Right cardiac atrium (tissue), 5 donors: ENCODE measurements at regions not wholly inside any gene's neighbourhood (a gene's known extent, or its start where the extent isn't known, plus 50 kb on each side); places are given as distances from the start of the nearest gene placed in this dataset.

Experiments used
- ATAC-seq, 2 donors: fragments of 200-7000 bp; cut with Tn5 transposase; one replicate each; pipeline versions ENCODE4 v1.8.0 to v1.9.1; 2020; ENCODE audit warnings: moderate library complexity in 2 of 2, mild to moderate bottlenecking in 1 of 2
- DNase-seq, 3 donors: peaks; one replicate each; pipeline ENCODE4 v3.0.0-alpha.2; 2020
- H3K27ac ChIP-seq: one replicate; pipeline ENCODE4 v1.5.1; 2013; ENCODE audit warnings: mild to moderate bottlenecking, low read length, control low read depth, moderate library complexity
- H3K27me3 ChIP-seq: one replicate; pipeline ENCODE4 v1.6.1; 2013; ENCODE audit not compliant: control insufficient read depth, insufficient read depth
- H3K4me1 ChIP-seq: one replicate; pipeline ENCODE4 v1.6.1; 2013; ENCODE audit warnings: low read length; ENCODE audit not compliant: control insufficient read depth, insufficient read depth
- H3K4me3 ChIP-seq: one replicate; pipeline ENCODE4 v1.5.1; 2013; ENCODE audit warnings: low read length, control low read depth
- H3K9me3 ChIP-seq: one replicate; pipeline ENCODE4 v1.6.1; 2013; ENCODE audit warnings: low read length; ENCODE audit not compliant: control insufficient read depth
- WGBS: extraction: QIAGEN DNeasy Blood & Tissue Kit; methylation state at CpG from one replicate; pipeline ENCODE4 v1.1.7; 2013; 5-methylcytosine and 5-hydroxymethylcytosine counted together
- intact Hi-C, 4 donors: fragments of 100-400 bp; cut with DNase I; formaldehyde crosslinking; loops; one replicate each; pipeline versions ENCODE4 v1.11.0 to v1.14.0; 2022 to 2023
- donor health status: healthy with polysubstance abuse.
- donor health status: DM: no; HTN: yes; CAD: no.
- donor health status: DM: no; HTN: no; CAD: no.
- donor health status: DM: no; HTN: yes; CAD: no; lungs with severe emphysema.
- donor health status: DM: yes; HTN: yes; CAD: no.

DNA sequence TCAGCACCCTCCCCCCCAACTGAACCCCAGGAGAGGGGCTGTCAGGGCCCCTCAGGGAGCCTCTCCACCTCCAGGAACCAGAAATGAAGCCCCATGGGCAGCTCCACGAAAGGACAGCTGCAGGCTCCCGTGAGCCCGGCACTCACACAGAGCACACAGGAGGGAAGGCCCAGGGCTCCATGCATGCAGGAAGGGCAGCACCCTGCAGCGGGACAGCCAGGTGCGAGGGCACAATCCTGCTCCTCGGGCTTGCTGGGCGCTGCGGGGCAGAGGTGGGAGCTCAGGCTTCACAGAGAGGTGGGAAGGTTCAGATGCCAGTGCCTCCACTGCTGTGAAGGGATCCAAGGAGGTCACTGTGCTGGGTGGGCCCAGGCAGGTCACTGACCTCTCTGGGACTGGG, 90.0 kb downstream of the HMX1 start:
- intact Hi-C loops, result no loop called here
- Histone ChIP-seq H3K27ac (no peak overlapping the region), H3K4me3 (no peak overlapping the region), H3K9me3 (no peaks in the 10 kb centered on the region), H3K4me1 (no peaks in the 10 kb centered on the region), H3K27me3 (no peaks in the 10 kb centered on the region)
- WGBS, result 86% methylated on average over 8 of the region's 8 CpGs
- no peak for ATAC-seq
- DNase-seq, result no peak

DNA sequence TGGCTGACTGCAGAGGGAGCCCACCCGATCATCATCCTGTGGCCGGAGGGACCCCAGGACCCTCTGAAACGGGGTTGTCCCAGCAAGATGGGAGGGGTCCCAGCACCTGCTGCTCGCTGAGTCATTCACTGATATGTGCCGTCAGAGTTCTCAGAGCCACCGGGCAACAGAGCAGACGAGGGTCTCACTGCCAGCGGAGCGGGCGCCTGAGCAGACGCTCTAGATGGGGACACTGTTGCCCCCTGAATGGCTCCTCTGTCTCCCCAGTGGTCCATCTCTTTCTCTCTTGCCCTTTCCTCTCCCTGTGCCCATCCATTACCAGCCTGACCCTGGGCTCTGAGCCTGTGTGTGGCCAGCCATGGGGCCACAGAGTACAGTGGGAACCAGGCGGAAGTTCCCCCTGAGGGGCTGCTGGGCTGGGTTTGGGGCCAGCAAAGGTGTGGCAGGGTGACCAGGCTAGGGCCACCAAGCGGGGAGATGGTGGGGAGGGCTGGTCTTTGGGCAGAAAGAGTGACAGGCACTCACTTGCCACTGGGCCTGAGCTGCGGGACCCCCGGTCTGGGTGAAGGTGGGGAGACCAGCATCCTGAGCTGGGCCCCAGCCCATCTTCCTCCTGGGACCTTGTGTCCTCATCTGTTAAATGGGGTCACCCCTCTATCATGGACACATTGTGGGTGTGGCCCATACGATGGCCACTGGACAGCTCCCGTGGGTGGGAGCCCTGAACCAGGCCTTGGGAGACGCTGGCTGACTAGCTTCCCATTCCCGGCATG, 90.9 kb downstream of the HMX1 start:
- no peaks in the 10 kb centered on the region for H3K27me3 ChIP-seq
- DNase-seq (peak in 1 of 3 donors; percentile 42), ATAC-seq (no peak)
- 71% methylated on average over 19 of the region's 19 CpGs for WGBS
- no peak overlapping the region for H3K27ac ChIP-seq
- intact Hi-C loops, result no loop called here
- H3K4me3 ChIP-seq, result no peak overlapping the region
- H3K9me3 ChIP-seq, result no peaks in the 10 kb centered on the region
- no peaks in the 10 kb centered on the region for H3K4me1 ChIP-seq

DNA sequence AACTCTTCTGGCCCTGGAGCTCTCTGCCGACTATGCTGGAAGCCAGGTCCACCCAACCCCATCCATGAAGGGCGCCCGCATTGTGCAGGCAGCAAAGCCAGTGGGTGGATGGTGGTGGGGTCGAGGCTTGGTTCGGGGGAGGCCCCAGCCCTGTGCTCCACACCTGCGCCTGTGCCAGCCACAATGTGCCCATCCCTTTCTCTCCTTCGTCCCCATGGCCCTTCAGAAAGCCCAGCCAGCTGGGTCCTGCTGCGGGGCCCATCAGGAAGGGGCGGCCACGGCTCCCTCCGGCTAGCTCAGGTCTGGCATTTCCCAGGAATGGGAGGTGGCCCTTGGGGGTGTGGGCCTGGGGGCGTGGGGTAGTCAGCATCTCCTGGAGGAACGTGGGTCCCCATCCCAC, 91.6 kb downstream of the HMX1 start:
- Histone ChIP-seq H3K4me1 (no peaks in the 10 kb centered on the region), H3K27me3 (no peaks in the 10 kb centered on the region), H3K9me3 (no peaks in the 10 kb centered on the region), H3K4me3 (no peak overlapping the region), H3K27ac (no peak overlapping the region)
- WGBS, result 71% methylated on average over 13 of the region's 13 CpGs
- no peak for ATAC-seq
- peak in 1 of 3 donors; percentile 33 for DNase-seq
- intact Hi-C loops, result no loop called here

DNA sequence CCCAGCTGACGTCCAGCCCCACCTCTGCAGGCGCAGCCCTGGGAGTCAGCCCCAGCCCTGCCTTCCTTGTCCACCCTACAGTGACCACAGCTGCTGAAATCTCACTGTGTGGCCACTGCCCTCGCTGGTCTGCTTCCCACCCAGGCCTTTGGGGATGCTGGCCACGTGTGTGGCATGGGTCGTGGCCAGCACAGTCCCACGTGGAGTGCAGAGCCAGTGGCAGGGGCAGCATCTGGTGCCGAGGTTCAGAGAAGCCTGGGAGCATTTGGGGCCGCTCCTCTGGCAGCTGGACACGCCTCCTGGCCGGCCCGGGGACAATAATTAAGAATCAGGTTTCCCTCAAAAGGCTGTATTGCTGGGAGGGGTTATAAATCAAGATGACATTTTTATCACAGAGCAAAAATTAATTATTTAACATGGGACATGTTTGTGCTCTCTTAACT, 92.1 kb downstream of the HMX1 start:
- Histone ChIP-seq H3K27me3 (no peaks in the 10 kb centered on the region), H3K9me3 (no peaks in the 10 kb centered on the region), H3K4me1 (no peaks in the 10 kb centered on the region), H3K4me3 (no peak overlapping the region), H3K27ac (no peak overlapping the region)
- no peak for DNase-seq
- ATAC-seq, result no peak
- intact Hi-C loops, result no loop called here
- WGBS, result 57% methylated on average over 11 of the region's 11 CpGs

DNA sequence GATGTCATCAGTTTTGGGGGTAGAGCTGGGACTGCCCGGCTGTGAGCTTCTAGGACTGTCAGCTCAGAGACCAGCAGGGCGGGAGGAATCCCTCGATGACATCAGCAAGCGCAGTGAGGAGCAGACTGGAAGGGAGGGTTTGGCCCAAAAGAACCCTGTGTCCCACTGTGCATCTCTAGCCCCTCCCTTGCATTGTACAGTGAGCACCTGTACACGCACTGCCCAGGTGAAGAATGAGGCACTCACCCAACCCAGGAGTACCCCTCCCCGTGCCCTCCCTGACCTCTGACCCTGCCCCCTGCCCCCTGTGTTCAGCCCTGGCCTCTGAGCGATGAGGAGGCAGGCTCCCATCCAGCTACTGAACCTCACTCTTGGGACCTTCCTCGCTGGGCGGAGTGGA, 92.9 kb downstream of the HMX1 start:
- intact Hi-C loops, result no loop called here
- no peaks in the 10 kb centered on the region for H3K9me3 ChIP-seq
- no peak for ATAC-seq
- H3K4me1 ChIP-seq, result no peaks in the 10 kb centered on the region
- DNase-seq, result peak in 1 of 3 donors; percentile 21
- WGBS, result 72% methylated on average over 9 of the region's 9 CpGs
- no peak overlapping the region for H3K4me3 ChIP-seq
- no peak overlapping the region for H3K27ac ChIP-seq
- no peaks in the 10 kb centered on the region for H3K27me3 ChIP-seq

DNA sequence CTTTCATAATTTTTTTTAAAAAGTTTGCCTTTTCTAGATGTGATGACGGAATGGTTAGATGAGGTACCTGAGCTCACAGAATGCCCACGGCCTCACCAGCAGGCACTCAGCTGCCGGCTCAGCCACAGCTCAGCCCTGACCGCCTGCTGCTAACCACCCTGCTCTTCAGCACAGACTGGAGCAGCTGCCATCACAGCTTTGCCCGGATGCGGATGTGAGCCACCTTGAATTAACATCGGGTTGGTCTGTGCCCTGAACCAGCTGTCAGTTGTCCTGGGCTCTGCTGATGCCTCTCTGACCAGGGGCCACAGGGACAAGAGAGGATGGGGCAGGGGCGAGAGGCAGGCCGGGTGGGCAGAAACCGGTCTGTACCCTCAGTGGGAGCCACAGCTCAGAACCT, 93.3 kb downstream of the HMX1 start:
- no peaks in the 10 kb centered on the region for H3K9me3 ChIP-seq
- no peaks in the 10 kb centered on the region for H3K27me3 ChIP-seq
- DNase-seq, result peak in 1 of 3 donors; percentile 30
- no peaks in the 10 kb centered on the region for H3K4me1 ChIP-seq
- WGBS, result 72% methylated on average over 10 of the region's 10 CpGs
- H3K4me3 ChIP-seq, result no peak overlapping the region
- H3K27ac ChIP-seq, result no peak overlapping the region
- ATAC-seq, result no peak
- intact Hi-C loops, result no loop called here

DNA sequence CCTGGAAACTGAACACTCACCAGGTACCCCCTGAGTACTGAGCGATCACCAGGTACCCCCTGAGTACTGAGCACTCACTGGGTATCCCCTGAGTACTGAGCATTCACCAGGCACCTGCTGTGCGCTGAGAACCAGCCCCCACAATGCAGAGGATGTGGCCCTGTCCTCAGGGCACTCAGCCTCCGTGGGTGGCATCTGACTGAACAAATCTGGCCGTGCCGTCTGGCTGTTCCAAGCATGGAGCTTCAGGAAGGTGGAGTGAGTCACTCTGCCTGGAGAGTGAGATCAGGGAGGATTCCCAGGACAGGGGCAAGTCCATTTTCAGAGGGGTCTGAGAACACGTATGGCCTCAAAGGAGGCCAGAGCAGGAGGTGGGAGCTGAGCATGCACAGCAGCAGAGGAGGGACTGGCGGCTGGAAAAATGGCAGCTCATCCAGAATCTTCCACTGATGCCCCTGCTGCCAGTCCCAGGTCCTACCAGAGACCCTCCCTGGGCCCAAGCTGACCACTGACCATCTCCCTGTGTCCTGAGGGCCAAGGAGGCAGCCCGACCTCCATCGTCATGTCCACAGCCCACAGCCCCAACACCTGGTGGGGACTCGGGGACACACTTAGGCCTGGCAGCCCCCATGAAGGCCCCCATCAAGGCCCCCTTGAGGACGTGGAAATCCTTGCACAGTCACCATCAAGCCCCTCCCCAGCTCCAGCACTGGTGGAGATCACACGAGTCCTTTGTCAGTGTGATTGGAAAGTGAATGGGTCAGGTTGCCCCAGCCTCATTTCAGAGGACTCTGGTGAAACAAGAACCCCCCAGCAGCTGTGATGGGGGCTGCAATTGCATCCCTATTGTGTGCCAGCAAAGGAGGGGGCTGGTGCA, 94.1 kb downstream of the HMX1 start:
- no peaks in the 10 kb centered on the region for H3K27me3 ChIP-seq
- WGBS, result 63% methylated on average over 12 of the region's 12 CpGs
- no peak for ATAC-seq
- no peak overlapping the region for H3K27ac ChIP-seq
- no peak overlapping the region for H3K4me3 ChIP-seq
- no peaks in the 10 kb centered on the region for H3K4me1 ChIP-seq
- H3K9me3 ChIP-seq, result no peaks in the 10 kb centered on the region
- DNase-seq, result peak in 1 of 3 donors; percentile 27
- intact Hi-C loops, result no loop called here

DNA sequence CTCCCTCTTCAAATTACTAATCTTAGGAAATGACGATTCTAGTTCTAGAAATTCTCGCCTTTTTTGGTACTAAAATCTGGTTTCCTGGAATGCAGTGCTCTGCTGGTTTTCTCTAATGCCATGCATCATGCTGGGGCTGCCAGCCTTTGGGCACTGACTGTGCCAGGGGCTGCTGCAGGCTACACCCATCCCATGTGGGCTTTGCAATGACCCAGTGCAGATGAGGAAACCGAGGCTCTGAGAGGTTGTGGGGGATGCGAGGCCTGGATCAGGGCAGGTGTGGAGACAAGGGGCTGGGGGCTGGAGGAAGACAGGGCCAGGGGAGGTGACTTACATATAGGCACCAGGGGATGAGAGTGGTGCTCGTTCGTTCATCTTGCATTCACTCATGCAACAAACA, 95.3 kb downstream of the HMX1 start:
- no peak overlapping the region for H3K27ac ChIP-seq
- intact Hi-C loops, result no loop called here
- no peaks in the 10 kb centered on the region for H3K4me1 ChIP-seq
- H3K4me3 ChIP-seq, result no peak overlapping the region
- DNase-seq, result peak in 1 of 3 donors; percentile 25
- no peaks in the 10 kb centered on the region for H3K27me3 ChIP-seq
- ATAC-seq, result no peak
- no peaks in the 10 kb centered on the region for H3K9me3 ChIP-seq
- 84% methylated on average over 6 of the region's 6 CpGs for WGBS

DNA sequence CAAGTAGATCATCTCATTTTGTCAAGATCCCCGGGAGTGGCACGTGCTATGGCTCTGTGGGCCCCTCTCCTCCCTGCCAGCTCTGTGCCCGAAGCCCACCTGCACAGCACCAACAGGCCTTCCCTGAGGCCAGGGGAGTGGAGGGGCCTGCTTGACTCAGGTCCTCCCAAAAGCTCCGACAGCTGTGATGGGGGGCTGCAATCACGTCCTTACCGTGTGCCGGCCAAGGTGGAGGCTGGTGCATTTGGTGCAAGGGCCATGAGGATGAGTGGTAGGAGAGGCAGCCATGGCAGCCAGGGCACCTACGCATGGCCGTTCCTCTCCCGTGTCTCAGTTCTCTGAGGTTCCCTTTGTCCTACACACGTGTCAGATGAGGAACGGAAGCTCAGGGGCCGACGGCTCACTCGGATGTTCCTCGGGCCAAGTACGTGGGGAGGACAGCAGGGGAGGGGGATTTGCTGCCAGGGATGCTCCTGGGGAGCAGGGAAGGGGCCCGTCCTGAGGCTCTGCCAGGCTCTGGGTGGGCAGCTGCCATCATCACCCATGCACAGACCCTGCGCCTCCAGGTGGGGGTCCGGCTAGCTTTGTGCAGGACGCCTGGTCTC, 95.8 kb downstream of the HMX1 start:
- intact Hi-C loops, result no loop called here
- Histone ChIP-seq H3K9me3 (no peaks in the 10 kb centered on the region), H3K4me1 (no peaks in the 10 kb centered on the region), H3K27me3 (no peaks in the 10 kb centered on the region), H3K27ac (no peak overlapping the region), H3K4me3 (no peak overlapping the region)
- ATAC-seq (no peak), DNase-seq (peak in 1 of 3 donors; percentile 24)
- WGBS, result 78% methylated on average over 21 of the region's 21 CpGs

DNA sequence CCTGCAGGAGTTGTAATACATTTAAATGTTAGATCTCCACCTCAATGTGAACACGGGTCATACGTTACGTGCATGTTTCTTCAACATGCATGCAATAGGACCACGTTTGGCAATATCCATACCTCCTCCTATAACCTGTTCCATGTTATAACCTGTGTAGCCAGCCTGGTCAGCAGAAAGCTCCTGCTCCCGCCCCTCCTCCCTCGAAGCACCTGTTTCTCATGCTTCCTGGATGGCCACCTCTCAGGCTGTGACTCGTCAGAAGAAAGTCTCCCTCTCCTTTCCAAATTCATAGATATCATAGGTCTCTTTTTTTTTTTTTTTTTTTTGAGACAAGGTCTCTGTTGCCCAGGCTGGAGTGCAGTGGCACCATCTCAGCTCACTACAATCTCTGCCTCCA, 96.5 kb downstream of the HMX1 start:
- intact Hi-C loops, result no loop called here
- H3K27ac ChIP-seq, result no peak overlapping the region
- no peaks in the 10 kb centered on the region for H3K4me1 ChIP-seq
- no peaks in the 10 kb centered on the region for H3K9me3 ChIP-seq
- ATAC-seq (no peak), DNase-seq (peak in 1 of 3 donors; percentile 13)
- WGBS, result 82% methylated on average over 7 of the region's 7 CpGs
- H3K4me3 ChIP-seq, result no peak overlapping the region
- H3K27me3 ChIP-seq, result no peaks in the 10 kb centered on the region

DNA sequence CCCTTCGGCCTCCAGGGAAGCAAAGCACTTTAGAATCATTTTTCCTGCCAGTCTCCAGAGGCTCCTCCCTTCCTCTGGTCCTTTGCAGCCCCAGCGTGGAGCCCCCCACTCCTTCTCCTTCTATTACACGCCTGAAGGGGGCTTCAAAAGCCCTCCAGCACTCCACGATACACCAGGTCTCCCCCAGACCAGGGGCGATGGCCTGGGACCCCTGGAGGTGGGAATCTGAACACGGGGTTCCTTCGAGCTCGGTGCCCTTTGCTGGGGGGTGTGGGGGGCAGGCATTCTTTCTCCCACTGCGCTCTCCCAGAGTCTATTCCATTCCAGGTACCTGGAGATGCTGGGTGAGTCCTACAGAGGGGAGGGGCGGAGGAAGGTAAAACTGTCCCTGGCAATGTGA, 97.6 kb downstream of the HMX1 start:
- peak in 1 of 3 donors; percentile 15 for DNase-seq
- H3K27ac ChIP-seq, result no peak overlapping the region
- intact Hi-C loops, result no loop called here
- no peaks in the 10 kb centered on the region for H3K4me1 ChIP-seq
- no peaks in the 10 kb centered on the region for H3K27me3 ChIP-seq
- H3K4me3 ChIP-seq, result no peak overlapping the region
- WGBS, result 77% methylated on average over 10 of the region's 10 CpGs
- no peaks in the 10 kb centered on the region for H3K9me3 ChIP-seq
- ATAC-seq, result no peak
